Neural progenitor cell (in vitro differentiated cells): ENCODE measurements at regions not wholly inside any gene's neighbourhood (a gene's known extent, or its start where the extent isn't known, plus 50 kb on each side); places are given as distances from the start of the nearest gene placed in this dataset.

Source experiments
- DNase-seq: peaks from one replicate; pipeline ENCODE4 v3.0.0-alpha.2; 2016; ENCODE audit warnings: low spot score
- H2AFZ ChIP-seq: fragments of 200-600 bp; sonication (generic); replicated peaks from 2 replicates; pipeline ENCODE4 v1.6.1; 2016; ENCODE audit warnings: antibody characterized with exemption
- H3F3A ChIP-seq: fragments of 200-600 bp; sonication (generic); 2 replicates; pipeline ENCODE4 v1.6.1; 2016; ENCODE audit warnings: antibody characterized with exemption, low read depth
- H3K27ac ChIP-seq: fragments of 200-600 bp; sonication (generic); 2 replicates; pipeline ENCODE4 v1.5.1; 2016; ENCODE audit warnings: mild to moderate bottlenecking
- H3K27me3 ChIP-seq: fragments of 200-600 bp; sonication (generic); 2 replicates; pipeline ENCODE4 v1.6.1; 2016; ENCODE audit warnings: mild to moderate bottlenecking, moderate library complexity
- H3K36me3 ChIP-seq: fragments of 200-600 bp; sonication (generic); 2 replicates; pipeline ENCODE4 v1.5.1; 2016
- H3K4me1 ChIP-seq: fragments of 200-600 bp; sonication (generic); 2 replicates; pipeline ENCODE4 v1.6.1; 2016; ENCODE audit warnings: mixed run types
- H3K4me2 ChIP-seq: fragments of 200-600 bp; sonication (generic); 2 replicates; pipeline ENCODE4 v1.6.1; 2016
- H3K4me3 ChIP-seq: fragments of 200-600 bp; sonication (generic); 2 replicates; pipeline ENCODE4 v1.5.1; 2016
- H3K79me2 ChIP-seq: fragments of 200-600 bp; sonication (generic); 2 replicates; pipeline ENCODE4 v1.6.1; 2016; ENCODE audit warnings: low read depth
- H3K9ac ChIP-seq: fragments of 200-600 bp; sonication (generic); 2 replicates; pipeline ENCODE4 v1.6.1; 2016
- H3K9me3 ChIP-seq: fragments of 200-600 bp; sonication (generic); 2 replicates; pipeline ENCODE4 v1.5.1; 2016; ENCODE audit warnings: low read depth
- H4K20me1 ChIP-seq: fragments of 200-600 bp; sonication (generic); 2 replicates; pipeline ENCODE4 v1.6.1; 2016; ENCODE audit warnings: low read depth
- H3K27ac Mint-ChIP-seq: 3 replicates; pipeline ENCODE4 v1.8.0; 2021; ENCODE audit warnings: mixed read lengths
- H3K27me3 Mint-ChIP-seq: 2 replicates; pipeline ENCODE4 v1.8.0; 2022; ENCODE audit warnings: low read depth, mild to moderate bottlenecking, inconsistent platforms, moderate library complexity, mixed read lengths; ENCODE audit not compliant: insufficient read depth
- H3K36me3 Mint-ChIP-seq: 3 replicates; pipeline ENCODE4 v1.8.0; 2021; ENCODE audit warnings: mixed read lengths
- H3K4me1 Mint-ChIP-seq: 3 replicates; pipeline ENCODE4 v1.8.0; 2021; ENCODE audit warnings: mixed read lengths
- H3K4me3 Mint-ChIP-seq: 3 replicates; pipeline ENCODE4 v1.8.0; 2021; ENCODE audit warnings: mild to moderate bottlenecking, moderate library complexity, mixed read lengths
- H3K9me3 Mint-ChIP-seq: 3 replicates; pipeline ENCODE4 v1.8.0; 2020; ENCODE audit warnings: mixed read lengths
- CTCF ChIP-seq: fragments of 200-600 bp; sonication (generic); IDR thresholded peaks from 2 replicates; pipeline ENCODE4 v1.5.1; 2017; ENCODE audit warnings: antibody characterized with exemption, mild to moderate bottlenecking
- EZH2 ChIP-seq: fragments of 200-600 bp; sonication (generic); IDR thresholded peaks from 2 replicates; pipeline ENCODE4 v1.6.1; 2017; ENCODE audit warnings: antibody characterized with exemption, mild to moderate bottlenecking, moderate library complexity
- EZH2phosphoT487 ChIP-seq: fragments of 200-600 bp; sonication (generic); IDR thresholded peaks from 2 replicates; pipeline ENCODE4 v1.6.1; 2017; ENCODE audit warnings: antibody characterized with exemption

- Mint-ChIP-seq H3K4me3 (no peak overlapping the region), H3K4me1 (no peaks in the 10 kb centered on the region), H3K27ac (no peak overlapping the region), H3K36me3 (no peaks in the 10 kb centered on the region), H3K9me3 (no peaks in the 10 kb centered on the region), H3K27me3 (no peaks in the 10 kb centered on the region)
- no peak for DNase-seq
- no peaks in the 10 kb centered on the region for H3K27me3 ChIP-seq
- H3K36me3 ChIP-seq: no peaks in the 10 kb centered on the region
- H2AFZ ChIP-seq: no peak overlapping the region
- H4K20me1 ChIP-seq: no peaks in the 10 kb centered on the region
- no peak overlapping the region for H3K4me3 ChIP-seq
- no peaks in the 10 kb centered on the region for H3K4me1 ChIP-seq
- no peaks in the 10 kb centered on the region for H3K9me3 ChIP-seq
- no peak overlapping the region for H3K4me2 ChIP-seq
- no peak overlapping the region for H3K27ac ChIP-seq
- no peaks in the 10 kb centered on the region for H3K79me2 ChIP-seq
- H3F3A ChIP-seq: no peaks in the 10 kb centered on the region
- TF ChIP-seq EZH2phosphoT487 (no peak), CTCF (no peak), EZH2 (no peak)
- H3K9ac ChIP-seq: no peak overlapping the region
Measured at GRCh38 chr10:117631276-117632145, 89.0 kb downstream of the EMX2 start.

- H3K9me3 ChIP-seq: no peaks in the 10 kb centered on the region
- H3K36me3 ChIP-seq: no peaks in the 10 kb centered on the region
- no peaks in the 10 kb centered on the region for H3K4me1 Mint-ChIP-seq
- no peak overlapping the region for H3K9ac ChIP-seq
- H3F3A ChIP-seq: no peaks in the 10 kb centered on the region
- H3K4me3 ChIP-seq: no peak overlapping the region
- H3K4me3 Mint-ChIP-seq: no peak overlapping the region
- no peak overlapping the region for H3K27ac ChIP-seq
- H3K4me2 ChIP-seq: no peak overlapping the region
- no peak overlapping the region for H2AFZ ChIP-seq
- H4K20me1 ChIP-seq: no peaks in the 10 kb centered on the region
- TF ChIP-seq EZH2: no peak
- no peak for TF ChIP-seq EZH2phosphoT487
- no peak for TF ChIP-seq CTCF
- no peaks in the 10 kb centered on the region for H3K27me3 ChIP-seq
- H3K4me1 ChIP-seq: no peaks in the 10 kb centered on the region
- H3K27me3 Mint-ChIP-seq: no peaks in the 10 kb centered on the region
- H3K79me2 ChIP-seq: no peaks in the 10 kb centered on the region
- H3K9me3 Mint-ChIP-seq: no peaks in the 10 kb centered on the region
- H3K36me3 Mint-ChIP-seq: no peaks in the 10 kb centered on the region
- peak overlapping the region; percentile 31 for H3K27ac Mint-ChIP-seq
- DNase-seq: no peak
Measured at GRCh38 chr10:117632406-117632805, 89.9 kb downstream of the EMX2 start.

- H3K4me1 Mint-ChIP-seq: no peaks in the 10 kb centered on the region
- H3K9me3 Mint-ChIP-seq: no peaks in the 10 kb centered on the region
- Histone ChIP-seq H3F3A (no peaks in the 10 kb centered on the region), H3K27me3 (peaks cover 8% of the 10 kb centered on the region), H3K79me2 (no peaks in the 10 kb centered on the region), H3K9me3 (no peaks in the 10 kb centered on the region), H2AFZ (no peak overlapping the region), H4K20me1 (no peaks in the 10 kb centered on the region), H3K4me2 (no peak overlapping the region), H3K4me3 (no peak overlapping the region), H3K9ac (no peak overlapping the region), H3K36me3 (no peaks in the 10 kb centered on the region), H3K27ac (no peak overlapping the region), H3K4me1 (no peaks in the 10 kb centered on the region)
- no peak overlapping the region for H3K4me3 Mint-ChIP-seq
- no peaks in the 10 kb centered on the region for H3K27me3 Mint-ChIP-seq
- H3K36me3 Mint-ChIP-seq: no peaks in the 10 kb centered on the region
- DNase-seq: no peak
- TF ChIP-seq EZH2: no peak
- no peak for TF ChIP-seq EZH2phosphoT487
- TF ChIP-seq CTCF: no peak
- H3K27ac Mint-ChIP-seq: no peak overlapping the region
Measured at GRCh38 chr10:117635826-117636225, 93.3 kb downstream of the EMX2 start.
